CMK (cell line): ENCODE measurements at regions not wholly inside any gene's neighbourhood (a gene's known extent, or its start where the extent isn't known, plus 50 kb on each side); places are given as distances from the start of the nearest gene placed in this dataset.
"Not testable (repeated sequence)": the region's sequence is repeated elsewhere in the genome, so short reads cannot be mapped to it uniquely, and the experiment has no call there.

ENCODE experiments used
- DNase-seq: peaks from one replicate; pipeline ENCODE4 v3.0.0-alpha.2; 2010; ENCODE audit warnings: low read depth

DNA sequence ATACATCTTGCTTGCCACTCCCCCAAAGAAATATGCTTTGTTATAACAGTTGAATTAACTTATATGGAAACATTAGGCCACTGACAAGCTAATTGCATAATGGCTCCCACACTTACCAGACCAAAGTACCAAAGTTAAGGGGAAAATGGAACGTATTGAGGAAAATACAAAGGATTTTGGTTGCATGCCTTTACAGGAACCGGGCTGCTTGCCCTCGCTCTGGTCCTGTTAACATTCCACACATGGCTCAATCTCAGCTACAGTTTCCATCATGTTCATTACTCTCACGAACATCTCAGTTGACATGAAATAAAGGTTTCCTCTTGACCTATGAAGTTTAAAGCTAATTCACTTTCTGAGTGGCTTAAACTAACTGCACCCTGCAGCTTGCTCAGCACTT is 220.7 kb upstream of the RXFP2 start:
- no peak for DNase-seq

DNA sequence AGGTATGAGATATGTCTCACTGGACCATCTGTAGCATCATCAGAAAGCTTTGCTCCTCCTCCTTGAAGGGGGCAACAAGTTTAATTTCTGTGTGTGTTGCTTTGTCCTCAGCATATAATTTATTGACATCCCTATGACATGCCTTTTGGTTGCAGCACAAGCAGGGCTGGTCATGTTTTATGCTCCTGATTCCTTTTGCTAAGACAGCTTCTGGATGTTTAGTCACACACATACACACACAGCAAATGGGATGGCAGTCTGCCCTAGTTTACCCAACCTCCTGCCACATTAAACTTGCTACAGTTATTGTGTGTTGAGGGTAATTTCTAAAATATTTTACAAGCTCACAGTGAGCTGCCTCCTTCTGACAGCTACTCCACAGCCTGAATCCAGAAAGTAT is 217.9 kb upstream of the RXFP2 start:
- no peak for DNase-seq

DNA sequence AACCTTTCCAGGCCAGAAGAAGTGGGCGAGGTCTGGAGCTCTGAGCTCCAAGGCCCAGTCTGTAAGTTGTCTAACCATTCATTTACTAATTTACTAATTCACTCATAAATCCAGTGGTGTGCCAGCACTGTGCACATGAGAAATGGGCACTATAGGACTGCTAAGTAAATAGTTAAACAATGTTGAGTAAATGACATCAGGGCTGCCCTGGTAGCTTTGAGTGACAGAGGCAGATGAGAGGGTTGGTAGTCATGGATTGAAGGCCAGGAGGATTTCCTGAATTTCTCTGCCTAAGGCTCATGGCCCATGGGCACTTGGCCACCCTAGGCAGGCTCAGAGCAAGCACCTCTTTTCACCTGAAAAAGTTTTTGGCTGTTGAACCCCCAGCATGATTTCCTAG is 216.9 kb upstream of the RXFP2 start:
- DNase-seq: no peak

DNA sequence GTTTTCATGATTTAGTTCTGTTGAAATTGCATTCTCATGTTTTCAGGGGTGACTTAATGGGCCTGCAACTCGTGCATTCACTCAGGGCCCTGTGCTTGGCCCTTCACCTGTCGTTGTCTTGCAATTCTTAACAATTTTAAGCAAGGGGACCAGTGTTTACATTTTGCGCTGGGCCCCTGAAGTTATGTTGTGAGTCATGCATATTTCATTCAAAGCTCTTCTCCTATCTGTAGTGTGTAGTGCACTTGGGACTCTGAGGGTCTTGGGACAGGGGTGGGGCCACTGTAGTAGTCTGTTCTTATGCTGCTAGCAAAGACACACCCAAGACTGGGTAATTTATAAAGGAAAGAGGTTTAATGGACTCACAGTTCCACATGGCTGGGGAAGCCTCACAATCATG is 211.2 kb upstream of the RXFP2 start:
- no peak for DNase-seq

DNA sequence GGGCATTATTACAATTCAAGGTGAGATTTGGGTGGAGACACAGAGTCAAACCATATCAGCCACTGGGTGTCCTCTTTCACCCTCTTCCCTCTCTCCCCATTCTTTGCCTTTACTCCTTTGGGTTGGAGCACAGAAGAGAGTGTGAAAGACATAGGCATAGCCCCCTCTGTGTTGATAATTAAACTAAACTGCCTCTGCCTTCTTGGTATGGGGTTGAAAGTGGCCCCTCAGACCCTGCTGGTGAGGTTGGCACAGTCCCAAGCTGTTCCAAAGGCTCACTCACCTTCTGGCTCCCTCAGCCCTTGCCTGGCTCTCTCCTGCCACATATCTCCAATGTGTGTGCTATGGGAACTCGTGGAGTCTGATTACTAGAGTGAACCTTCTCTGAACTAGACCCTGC is 210.6 kb upstream of the RXFP2 start:
- DNase-seq: no peak

DNA sequence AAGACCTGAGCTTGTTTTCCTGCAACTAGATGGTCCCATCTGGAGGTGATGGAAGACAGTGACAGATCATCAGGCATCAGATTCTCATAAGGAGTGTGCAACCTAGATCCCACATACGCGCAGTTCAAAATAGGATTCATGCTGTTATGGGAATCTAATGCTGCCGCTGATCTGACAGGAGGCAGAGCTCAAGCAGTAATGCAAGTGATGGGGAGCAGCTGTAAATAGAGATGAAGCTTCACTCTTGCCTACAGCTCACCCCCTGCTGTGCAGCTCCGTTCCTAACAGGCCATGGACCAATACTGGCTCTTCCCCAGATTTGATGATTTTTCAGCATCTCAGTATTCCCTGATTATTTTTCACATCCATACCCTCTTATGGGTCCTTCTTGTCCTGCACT is 208.4 kb upstream of the RXFP2 start:
- no peak for DNase-seq

DNA sequence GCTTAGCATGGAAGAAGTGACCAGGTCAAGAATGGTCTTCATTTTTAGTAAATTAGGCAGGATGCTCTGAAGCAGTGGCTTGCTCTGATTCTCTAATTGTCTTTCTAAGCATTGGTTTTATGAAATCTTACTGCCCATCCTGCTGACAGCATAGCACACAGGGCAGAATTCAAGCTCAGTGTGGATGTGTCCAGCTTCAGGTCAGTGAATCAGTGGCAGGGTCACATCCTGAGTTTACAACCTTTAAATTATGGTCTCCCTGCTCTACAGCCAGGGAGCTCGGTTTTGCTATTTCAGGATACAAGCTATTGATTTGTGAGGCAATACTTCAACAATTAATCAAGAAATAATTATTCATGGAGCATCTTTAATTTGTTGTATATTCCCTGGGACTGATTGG is 202.3 kb upstream of the RXFP2 start:
- no peak for DNase-seq

DNA sequence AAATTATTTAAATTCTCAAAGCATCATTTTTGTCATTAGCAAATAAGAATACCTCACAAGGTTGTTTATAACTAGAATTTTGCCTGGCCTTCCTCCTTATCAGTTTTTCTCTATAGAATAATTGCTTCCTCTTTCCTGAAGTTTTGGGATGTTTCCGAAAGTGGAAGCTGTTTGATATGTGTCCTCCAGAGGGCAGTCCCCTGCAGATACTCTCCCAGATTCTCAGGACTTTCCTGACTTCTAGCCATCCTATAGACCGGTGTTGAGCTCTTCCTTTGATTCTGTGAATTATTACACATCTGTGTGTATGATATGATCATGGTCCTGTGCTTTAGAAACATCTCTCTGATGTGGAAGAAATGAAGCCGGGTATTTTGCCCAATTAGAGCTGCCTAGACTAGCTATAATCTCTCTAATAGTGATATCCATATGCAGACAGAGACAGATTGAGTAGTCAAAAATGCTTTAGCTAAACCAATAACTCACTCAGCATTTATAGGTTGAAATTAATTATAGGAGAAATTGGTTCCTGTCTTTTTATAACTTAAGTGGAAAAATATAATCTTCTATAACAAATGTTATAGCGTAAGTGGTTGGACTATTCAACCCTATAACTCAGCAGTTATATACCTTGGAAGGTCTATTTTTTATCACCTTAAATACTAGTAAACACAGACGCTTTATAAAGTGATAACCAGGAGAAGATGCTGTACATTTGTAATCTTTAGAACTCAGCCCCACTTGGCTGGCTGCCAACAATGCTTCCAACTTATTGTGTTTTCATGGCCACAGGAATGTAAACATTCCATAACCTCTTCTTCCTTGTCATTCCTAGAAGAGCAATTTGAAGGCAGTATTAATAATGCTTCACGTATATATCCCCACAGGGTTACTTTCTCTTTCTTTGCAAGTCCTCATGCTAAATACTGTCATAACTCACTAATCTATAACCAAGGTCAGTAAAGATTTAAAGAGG is 201.0 kb upstream of the RXFP2 start:
- no peak for DNase-seq

DNA sequence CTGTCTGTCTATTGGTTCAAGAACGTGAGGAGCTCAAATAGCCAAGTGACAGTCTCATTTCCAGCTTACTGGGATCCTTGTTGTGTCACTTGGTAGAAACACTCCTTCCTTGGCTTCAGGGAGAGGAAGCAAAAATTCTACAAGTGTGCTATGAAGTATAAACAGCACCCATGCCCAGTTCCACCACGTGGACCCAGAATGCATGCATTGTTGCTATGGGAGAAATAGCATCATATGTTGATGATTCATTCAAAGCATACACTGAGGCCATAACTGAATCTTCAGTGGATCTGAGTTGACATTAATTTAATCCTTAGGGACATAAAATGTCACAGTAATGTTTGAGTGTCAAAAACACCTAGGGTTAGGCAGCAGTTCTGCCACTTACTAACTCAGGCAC is 199.0 kb upstream of the RXFP2 start:
- no peak for DNase-seq

DNA sequence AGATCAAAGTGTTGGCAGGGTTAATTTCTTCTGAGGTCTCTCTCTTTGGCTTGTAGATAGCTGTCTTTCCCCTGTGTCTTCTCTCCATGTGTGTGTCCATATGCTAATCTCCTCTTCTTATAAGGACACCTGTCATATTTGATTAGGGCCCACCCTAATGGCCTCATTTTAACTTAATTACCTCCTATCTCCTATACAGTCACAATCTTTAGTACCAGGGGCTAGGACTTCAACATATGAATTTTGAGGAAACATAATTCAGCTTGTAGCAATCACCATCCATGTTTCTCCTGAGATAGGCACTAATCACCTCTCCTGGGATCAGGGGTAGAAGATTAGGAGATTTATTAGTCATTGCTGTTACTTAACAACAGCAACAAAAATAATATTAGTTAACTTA is 196.1 kb upstream of the RXFP2 start:
- DNase-seq: no peak

DNA sequence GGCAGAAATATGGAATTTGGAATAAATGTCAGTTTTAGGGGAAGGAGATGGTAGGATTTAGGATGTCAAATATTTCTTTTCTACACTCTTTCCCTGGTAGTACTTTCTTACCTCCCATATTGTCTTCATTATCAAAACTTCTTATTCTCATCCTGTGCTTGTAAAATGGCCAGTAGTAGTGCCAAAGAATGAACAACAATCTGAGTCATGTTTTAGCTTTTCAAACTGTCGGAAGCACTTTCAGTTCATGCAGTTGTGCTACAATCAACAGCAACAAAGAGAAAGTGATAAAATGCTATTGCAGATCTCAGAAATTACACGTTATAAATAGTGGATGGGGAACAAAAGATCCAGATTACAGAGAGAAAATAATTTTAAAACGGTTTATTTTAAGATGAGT is 193.7 kb upstream of the RXFP2 start:
- DNase-seq: no peak

DNA sequence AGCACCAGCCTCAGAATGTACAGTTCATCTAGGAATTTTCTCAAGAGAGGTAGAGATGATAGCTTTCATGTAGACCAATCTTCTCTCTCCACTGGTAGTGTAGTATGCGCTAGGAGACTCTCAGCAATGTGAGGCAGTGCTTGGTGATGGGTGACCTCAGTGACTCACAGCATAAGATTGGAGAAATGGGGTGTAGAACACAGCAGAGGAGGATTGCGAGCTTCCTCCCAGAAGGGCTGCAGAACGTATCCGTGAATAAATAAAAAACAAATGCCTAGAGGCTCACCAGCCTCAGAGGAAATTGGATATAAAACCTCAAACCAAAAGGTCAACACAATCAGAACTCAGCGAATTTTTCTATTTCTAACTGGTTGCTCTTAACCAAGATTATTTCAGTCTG is 182.9 kb upstream of the RXFP2 start:
- DNase-seq: no peak

DNA sequence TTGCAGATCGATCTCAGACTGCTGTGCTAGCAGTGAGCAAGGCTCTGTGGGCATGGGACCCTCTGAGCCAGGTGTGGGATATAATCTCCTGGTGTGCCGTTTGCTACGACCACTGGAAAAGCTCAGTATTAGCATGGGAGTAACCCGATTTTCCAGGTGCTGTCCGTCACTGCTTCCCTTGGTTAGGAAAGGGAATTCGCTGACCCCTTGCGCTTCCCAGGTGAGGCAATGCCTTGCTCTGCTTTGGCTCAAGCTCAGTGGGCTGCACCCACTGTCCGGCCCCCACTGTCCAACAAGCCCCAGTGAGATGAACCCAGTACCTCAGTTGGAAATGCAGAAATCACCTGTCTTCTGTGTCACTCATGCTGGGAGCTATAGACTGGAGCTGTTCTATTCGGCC is 155.1 kb upstream of the RXFP2 start:
- not testable (repeated sequence) for DNase-seq

DNA sequence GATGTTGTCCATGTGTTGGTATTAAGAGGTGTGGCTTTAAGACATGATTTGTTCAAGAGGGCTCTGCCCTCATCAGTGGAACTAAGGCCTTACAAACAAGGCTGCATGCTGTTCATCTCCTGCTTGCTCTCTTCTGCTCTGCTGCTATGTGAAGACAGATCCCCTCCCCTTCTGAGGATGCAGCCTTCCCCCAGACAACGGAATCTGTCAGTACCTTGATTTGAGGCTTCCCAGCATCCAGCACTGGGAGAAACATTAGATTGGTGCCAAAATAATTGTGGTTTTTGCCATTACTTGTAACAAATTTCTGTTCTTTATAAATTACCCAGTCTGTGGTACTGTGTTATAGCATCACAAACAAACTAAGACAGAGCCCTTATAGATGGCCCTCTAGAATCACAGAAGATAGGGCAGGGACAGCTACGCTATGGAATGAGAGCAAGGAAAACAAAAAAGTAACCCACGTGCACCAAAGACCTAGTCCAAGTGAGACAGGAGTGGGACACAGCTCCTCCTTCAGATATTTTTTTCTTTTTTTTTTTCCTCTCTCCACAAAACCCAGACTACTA is 151.5 kb upstream of the RXFP2 start:
- no peak for DNase-seq

DNA sequence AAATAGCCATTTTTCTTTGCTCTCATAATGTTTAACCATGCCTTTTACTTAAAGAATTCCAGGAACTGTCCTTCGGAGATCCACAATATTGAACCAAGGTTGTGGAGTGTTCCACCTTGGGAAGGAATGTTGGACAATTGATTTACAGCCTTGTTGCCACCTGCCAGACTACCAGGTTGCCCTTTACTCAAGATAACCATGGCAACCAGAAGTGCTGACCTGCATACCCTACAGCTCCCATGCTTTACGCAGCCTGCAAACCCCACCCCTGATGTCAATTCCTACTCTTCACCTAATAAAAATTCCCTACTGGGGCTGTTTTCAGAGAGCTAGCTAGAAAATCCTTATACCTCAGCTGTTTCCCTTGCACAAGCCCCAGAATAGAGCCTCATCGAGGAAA is 151.0 kb upstream of the RXFP2 start:
- no peak for DNase-seq

DNA sequence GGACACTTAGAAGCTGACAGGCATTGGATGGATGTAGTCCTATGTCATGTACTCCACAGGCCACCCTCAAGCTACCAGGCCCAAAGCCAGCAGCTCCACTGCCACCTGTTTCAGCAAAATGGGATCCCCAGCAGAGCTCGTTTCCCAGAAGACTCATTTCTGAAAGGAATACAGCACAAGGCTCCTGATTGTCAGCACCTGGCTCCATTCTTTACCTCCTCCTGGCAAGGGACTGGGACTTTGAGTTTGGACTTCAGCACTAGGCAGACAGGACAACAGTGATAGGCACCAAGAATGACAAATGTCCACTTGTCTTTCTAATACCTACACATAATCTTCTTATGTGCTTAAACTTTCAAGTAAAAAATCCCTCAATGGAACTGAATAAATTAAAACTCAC is 150.4 kb upstream of the RXFP2 start:
- no peak for DNase-seq

DNA sequence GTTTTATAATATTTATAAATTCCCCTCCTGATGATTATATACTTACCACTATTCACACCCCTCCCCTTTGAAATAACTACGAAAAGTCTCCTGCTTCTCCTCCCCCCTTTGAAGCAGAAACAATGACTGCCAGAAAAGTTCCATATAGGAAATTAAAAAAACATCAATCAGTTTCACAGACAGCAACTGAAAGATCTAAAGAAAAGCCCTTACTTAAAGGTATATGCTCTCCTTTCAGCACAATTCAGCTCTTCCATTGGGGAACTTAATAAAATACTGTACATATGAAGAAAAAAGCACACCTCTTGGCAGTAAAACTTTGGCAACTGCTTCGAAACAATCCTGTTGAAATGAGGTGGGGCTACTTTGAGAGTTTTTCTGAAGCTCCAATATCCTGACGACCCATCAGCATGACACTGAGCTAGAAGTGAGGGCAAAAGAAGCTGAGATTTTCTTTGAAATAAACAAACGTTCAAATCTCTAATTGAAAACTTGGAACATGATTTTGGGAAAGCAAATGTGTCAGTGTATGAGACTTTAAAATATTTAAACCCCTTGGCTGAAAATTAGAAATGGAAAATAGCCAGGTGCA is 147.6 kb upstream of the RXFP2 start:
- DNase-seq: no peak

DNA sequence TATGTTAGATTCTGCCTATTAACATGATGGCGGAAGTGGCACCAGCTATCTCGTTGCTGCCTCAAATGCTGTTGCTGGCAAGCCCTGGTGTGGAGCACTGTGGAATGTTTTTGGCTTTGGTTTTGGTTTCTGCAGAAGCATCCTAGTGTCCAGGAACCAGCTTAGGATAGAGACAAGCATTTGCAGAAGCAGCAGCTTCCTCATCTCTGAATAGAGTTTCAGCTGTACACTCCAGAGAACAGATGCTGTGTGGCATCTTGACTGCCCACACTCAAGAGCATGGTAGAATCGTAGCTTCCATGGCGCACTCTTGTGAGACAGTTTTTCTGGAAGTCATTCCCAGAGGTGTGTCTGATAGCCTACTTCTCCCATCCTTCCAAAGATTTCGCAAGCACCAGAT is 145.3 kb upstream of the RXFP2 start:
- DNase-seq: no peak

DNA sequence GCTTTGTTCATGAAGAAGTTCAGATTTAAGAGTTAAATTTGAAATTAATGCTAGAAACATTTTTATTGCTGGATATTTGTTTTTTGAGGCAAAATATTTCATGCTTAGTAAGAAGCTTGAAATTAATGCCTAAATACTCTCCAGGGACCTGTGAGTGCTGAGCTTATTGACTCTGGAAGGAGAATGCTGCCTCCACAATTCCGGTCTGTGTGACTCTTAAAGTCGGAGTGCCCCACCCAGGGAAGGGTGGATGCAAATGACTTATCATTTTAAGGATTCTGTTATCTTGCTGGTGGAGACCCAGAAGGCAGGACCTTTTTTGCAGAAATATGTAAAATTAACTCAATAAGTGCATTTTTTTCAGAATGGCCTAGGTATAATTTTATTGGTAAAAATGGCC is 143.8 kb upstream of the RXFP2 start:
- DNase-seq: no peak

DNA sequence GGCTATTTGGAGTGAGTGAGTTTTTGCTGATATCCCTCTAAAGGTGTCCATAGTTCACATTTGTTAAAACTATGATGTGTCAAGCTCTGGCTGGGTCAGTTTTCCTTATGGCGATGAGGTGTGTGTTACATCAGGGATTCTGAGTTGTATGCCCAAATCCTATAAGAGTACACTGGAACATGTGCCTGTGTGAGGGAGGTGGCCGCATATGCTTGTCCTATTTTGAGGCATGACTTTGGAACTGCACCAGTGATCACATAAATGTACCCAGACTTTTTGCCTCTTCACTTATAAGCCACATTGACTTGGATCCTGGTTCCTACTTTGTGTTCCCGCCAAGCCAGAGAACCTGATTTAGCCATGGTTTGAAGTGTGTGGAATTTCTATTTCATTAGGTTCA is 140.3 kb upstream of the RXFP2 start:
- DNase-seq: no peak

DNA sequence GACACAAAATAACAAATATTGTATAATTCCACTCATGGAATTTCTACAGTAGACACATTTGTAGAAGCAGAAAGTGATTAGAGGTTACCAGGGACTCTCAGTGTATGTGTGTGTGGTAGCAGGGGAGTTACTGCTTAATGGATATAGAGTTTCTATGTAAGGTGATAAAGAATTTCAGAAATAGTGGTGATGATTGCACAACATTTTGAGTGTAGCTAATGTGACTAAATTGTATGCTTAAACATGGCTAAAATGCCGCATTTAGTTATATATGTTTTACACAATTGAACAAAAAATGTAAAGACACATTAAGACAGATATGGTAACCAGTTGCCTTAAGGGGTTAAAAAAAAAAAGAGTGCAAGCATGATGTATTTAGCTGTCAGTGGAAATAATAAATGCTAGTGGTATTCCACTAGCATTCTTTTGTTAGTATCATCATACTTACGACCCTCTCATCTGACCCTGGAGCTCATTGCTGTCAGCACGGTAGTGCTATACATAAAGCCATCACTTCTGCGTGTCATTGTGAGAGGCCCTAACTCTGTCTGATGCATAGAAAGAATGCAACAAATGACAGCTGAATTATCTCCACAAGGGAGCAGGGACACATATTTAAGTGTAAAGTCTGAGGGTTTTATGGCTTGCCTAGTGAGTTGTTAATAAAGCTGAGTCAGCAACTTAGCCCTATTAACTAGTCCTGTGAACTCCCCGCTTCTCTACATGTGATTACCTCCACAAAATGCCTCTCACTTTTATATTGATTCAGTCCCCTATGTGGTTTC is 134.1 kb upstream of the RXFP2 start:
- DNase-seq: no peak

DNA sequence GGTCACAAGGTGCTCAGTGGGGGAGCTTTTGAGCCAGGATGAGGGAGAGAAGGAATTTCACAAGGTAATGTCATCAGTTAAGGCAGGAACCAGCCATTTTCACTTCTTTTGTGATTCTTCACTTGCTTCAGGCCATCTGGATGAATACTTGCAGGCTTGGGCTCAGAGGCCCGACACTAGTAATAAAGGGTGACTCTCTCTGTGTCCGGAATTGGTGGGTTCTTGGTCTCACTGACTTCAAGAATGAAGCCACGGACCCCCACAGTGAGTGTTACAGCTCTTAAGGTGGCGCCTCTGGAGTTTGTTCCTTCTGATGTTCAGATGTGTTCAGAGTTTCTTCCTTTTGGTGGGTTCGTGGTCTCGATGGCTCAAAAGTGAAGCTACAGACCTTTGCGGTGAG is 131.8 kb upstream of the RXFP2 start:
- DNase-seq: not testable (repeated sequence)

DNA sequence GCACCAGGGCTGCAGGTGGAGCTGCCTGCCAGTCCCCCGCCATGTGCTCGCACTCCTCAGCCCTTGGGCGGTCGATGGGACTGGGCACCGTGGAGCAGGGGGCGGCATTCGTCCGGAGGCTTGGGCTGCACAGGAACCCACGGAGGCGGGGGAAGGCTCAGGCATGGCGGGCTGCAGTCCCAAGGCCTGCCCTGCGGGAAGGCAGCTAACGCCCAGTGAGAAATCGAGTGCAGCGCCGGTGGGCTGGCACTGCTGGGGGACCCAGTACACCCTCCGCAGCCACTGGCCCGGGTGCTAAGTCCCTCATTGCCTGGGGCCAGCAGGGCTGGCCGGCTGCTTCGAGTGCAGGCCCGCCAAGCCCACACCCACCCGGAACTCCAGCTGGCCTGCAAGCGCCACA is 130.5 kb upstream of the RXFP2 start:
- DNase-seq: not testable (repeated sequence)
